ENCODE measurements at regions not wholly inside any gene's neighbourhood (a gene's known extent, or its start where the extent isn't known, plus 50 kb on each side); places are given as distances from the start of the nearest gene placed in this dataset.

DNA sequence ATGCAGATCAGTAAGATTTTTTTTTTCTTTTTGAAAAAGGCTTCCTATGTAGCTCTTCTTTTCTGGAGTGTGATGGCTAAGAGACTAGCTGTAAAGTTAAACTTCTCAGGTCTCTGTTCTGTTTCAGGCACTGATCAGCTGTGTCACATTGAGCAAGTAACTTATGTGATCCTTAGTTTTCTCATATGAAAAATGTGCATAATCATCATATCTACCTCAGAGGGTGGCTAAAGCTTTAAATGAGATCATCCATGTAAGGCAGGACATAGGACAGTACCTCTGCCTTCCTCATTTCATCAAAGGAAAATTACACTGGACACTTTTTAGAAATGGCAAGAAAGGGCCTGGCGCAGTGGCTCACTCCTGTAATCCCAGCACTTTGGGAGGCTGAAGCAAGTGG lies 235.9 kb upstream of the TYRP1 start:
- Histone ChIP-seq H3K4me3 (ENCODE audit: insufficient read depth, low read length) (no peak overlapping the region), H3K9me3 (ENCODE audit: low read depth, low read length) (peaks cover 1% of the 10 kb centered on the region), H3K4me1 (ENCODE audit: insufficient read depth, low read length) (no peaks in the 10 kb centered on the region), H3K36me3 (ENCODE audit: insufficient read depth, low read length) (no peaks in the 10 kb centered on the region), H3K27me3 (ENCODE audit: insufficient read depth, low read length) (no peaks in the 10 kb centered on the region), H3K4me2 (ENCODE audit: insufficient read depth, low read length) (no peak overlapping the region), H3K27ac (ENCODE audit: low read depth, low read length) (no peak overlapping the region), H4K20me1 (ENCODE audit: insufficient read depth, low read length) (no peaks in the 10 kb centered on the region), H2AFZ (ENCODE audit: low read length) (no peak overlapping the region), H3K79me2 (ENCODE audit: insufficient read depth, low read length) (no peaks in the 10 kb centered on the region)
- TF ChIP-seq, protein P1, sequence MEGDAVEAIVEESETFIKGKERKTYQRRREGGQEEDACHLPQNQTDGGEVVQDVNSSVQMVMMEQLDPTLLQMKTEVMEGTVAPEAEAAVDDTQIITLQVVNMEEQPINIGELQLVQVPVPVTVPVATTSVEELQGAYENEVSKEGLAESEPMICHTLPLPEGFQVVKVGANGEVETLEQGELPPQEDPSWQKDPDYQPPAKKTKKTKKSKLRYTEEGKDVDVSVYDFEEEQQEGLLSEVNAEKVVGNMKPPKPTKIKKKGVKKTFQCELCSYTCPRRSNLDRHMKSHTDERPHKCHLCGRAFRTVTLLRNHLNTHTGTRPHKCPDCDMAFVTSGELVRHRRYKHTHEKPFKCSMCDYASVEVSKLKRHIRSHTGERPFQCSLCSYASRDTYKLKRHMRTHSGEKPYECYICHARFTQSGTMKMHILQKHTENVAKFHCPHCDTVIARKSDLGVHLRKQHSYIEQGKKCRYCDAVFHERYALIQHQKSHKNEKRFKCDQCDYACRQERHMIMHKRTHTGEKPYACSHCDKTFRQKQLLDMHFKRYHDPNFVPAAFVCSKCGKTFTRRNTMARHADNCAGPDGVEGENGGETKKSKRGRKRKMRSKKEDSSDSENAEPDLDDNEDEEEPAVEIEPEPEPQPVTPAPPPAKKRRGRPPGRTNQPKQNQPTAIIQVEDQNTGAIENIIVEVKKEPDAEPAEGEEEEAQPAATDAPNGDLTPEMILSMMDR (IDR thresholded peaks at IDR 0.05; ENCODE audit: extremely low read depth, low read depth, low read length): no peak
- DNase-seq (ENCODE audit: insufficient read length, low spot score, missing footprints): no peak

DNA sequence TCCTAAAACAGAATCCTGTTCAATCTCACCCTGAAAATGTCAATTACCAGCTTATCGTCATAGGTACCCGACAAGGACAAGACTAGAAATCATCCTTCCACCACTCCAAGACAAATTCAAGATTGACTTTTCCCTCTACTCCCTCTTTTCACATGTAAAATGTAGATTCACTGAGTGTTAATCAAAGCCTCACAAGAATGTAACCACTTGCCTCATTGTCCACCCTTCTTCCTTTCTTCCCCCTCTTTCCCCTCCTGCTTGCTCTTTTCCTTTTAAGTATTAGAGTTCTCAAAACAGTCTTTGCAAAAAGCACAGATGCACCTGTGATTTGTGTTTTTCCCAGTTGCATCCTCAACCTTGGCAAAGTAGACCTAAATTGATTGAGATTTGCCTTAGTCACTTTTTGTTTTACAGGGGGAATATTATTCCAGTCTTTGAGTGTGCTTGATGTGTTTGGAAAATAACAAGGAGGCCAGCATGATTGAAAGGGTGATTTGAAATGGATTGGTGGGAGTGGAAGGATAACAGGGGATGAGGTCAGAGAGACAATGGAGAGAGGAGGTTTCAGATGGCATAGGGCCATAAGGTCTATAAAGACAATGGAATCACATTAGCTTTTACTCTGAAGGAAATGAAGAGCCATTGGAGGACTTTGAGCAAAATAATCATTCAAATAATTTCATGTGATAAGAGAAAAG lies 231.3 kb upstream of the TYRP1 start:
- Histone ChIP-seq H3K4me2 (ENCODE audit: insufficient read depth, low read length) (no peak overlapping the region), H3K36me3 (ENCODE audit: insufficient read depth, low read length) (no peaks in the 10 kb centered on the region), H3K79me2 (ENCODE audit: insufficient read depth, low read length) (no peaks in the 10 kb centered on the region), H3K9me3 (ENCODE audit: low read depth, low read length) (no peaks in the 10 kb centered on the region), H3K27me3 (ENCODE audit: insufficient read depth, low read length) (no peaks in the 10 kb centered on the region), H3K4me3 (ENCODE audit: insufficient read depth, low read length) (no peak overlapping the region), H2AFZ (ENCODE audit: low read length) (no peak overlapping the region), H3K27ac (ENCODE audit: low read depth, low read length) (no peak overlapping the region), H3K4me1 (ENCODE audit: insufficient read depth, low read length) (no peaks in the 10 kb centered on the region), H4K20me1 (ENCODE audit: insufficient read depth, low read length) (no peaks in the 10 kb centered on the region)
- TF ChIP-seq, protein P1 (IDR thresholded peaks at IDR 0.05; ENCODE audit: extremely low read depth, low read depth, low read length): no peak
- DNase-seq (ENCODE audit: insufficient read length, low spot score, missing footprints): no peak

DNA sequence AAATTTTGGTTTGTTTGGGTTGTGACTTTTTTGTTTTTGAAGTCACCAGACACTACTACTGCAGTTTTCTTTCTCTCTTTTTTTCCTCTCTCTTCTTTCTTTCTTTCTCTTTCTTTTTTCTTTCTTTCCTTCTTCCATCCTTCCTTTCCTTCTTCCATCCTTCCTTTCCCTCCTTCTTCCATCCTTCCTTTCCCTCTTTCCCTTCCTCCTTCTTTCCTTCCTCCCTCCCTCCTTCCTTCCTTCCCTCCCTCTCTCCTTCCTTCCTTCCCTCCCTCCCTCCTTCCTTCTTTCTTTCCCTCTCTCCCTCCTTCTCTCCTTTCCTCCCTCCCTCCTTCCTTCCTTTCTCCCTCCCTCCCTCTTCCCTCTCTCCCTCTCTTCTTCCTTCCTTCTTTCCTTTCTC lies 230.3 kb upstream of the TYRP1 start:
- Histone ChIP-seq H3K9me3 (ENCODE audit: low read depth, low read length) (no peaks in the 10 kb centered on the region), H3K4me1 (ENCODE audit: insufficient read depth, low read length) (no peaks in the 10 kb centered on the region), H3K27me3 (ENCODE audit: insufficient read depth, low read length) (no peaks in the 10 kb centered on the region), H4K20me1 (ENCODE audit: insufficient read depth, low read length) (no peaks in the 10 kb centered on the region), H3K4me2 (ENCODE audit: insufficient read depth, low read length) (no peak overlapping the region), H3K27ac (ENCODE audit: low read depth, low read length) (no peak overlapping the region), H3K36me3 (ENCODE audit: insufficient read depth, low read length) (no peaks in the 10 kb centered on the region), H3K4me3 (ENCODE audit: insufficient read depth, low read length) (no peak overlapping the region), H2AFZ (ENCODE audit: low read length) (no peak overlapping the region), H3K79me2 (ENCODE audit: insufficient read depth, low read length) (no peaks in the 10 kb centered on the region)
- TF ChIP-seq, protein P1 (IDR thresholded peaks at IDR 0.05; ENCODE audit: extremely low read depth, low read depth, low read length): no peak
- DNase-seq (ENCODE audit: insufficient read length, low spot score, missing footprints): no peak

DNA sequence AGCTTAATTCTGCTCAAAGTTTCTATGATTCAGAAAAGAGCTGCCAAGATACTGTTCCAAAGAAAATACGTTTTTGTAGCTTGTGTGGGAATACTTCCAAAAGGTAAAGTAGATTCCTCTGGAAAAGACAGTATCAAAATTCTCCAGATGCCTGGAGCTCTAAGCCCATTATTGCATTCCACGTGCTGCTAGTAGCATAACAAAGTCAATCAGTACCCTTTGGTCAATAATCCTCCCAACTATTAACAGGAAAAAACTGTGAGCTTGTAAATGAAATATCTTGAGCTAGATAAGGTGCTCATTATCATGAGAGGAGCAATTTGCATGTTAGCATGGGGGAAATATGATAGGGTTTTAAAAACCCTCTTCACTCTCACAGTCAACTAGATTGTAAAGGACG lies 229.5 kb upstream of the TYRP1 start:
- no peak overlapping the region for H3K4me3 ChIP-seq (ENCODE audit: insufficient read depth, low read length)
- H3K27me3 ChIP-seq (ENCODE audit: insufficient read depth, low read length): no peaks in the 10 kb centered on the region

More for the DNA sequence above, 229.5 kb upstream of the TYRP1 start:
- no peaks in the 10 kb centered on the region for H3K9me3 ChIP-seq (ENCODE audit: low read depth, low read length)
- no peak overlapping the region for H3K4me2 ChIP-seq (ENCODE audit: insufficient read depth, low read length)
- TF ChIP-seq, protein P1 (IDR thresholded peaks at IDR 0.05; ENCODE audit: extremely low read depth, low read depth, low read length): no peak
- no peaks in the 10 kb centered on the region for H3K36me3 ChIP-seq (ENCODE audit: insufficient read depth, low read length)
- no peaks in the 10 kb centered on the region for H3K4me1 ChIP-seq (ENCODE audit: insufficient read depth, low read length)
- H2AFZ ChIP-seq (ENCODE audit: low read length): no peak overlapping the region
- no peak overlapping the region for H3K27ac ChIP-seq (ENCODE audit: low read depth, low read length)
- H3K79me2 ChIP-seq (ENCODE audit: insufficient read depth, low read length): no peaks in the 10 kb centered on the region
- H4K20me1 ChIP-seq (ENCODE audit: insufficient read depth, low read length): no peaks in the 10 kb centered on the region
- no peak for DNase-seq (ENCODE audit: insufficient read length, low spot score, missing footprints)

Measured in osteoblast (primary cell).